Psoas muscle (tissue), 7 donors: ENCODE measurements at regions not wholly inside any gene's neighbourhood (a gene's known extent, or its start where the extent isn't known, plus 50 kb on each side); places are given as distances from the start of the nearest gene placed in this dataset.

Experiments used
- ATAC-seq, 4 donors: fragments of 200-7000 bp; cut with Tn5 transposase; one replicate each; pipeline ENCODE4 v1.9.1; 2020; ENCODE audit warnings: moderate library complexity in 3 of 4, mild to moderate bottlenecking in 2 of 4
- DNase-seq, 2 donors: peaks; one replicate each; pipeline ENCODE4 v3.0.0-alpha.2; 2020
- H3K27ac ChIP-seq: fragments of 200-600 bp; one replicate; pipeline ENCODE4 v1.8.0; 2022
- H3K27me3 ChIP-seq, 3 donors: fragments of 200-600 bp in 1 of 3; one replicate each; pipeline versions ENCODE4 v1.6.1 to v1.8.0; 2013 to 2022; ENCODE audit warnings: low read length in 2 of 3, mild to moderate bottlenecking in 2 of 3, moderate library complexity in 1 of 3; ENCODE audit not compliant: insufficient read depth in 3 of 3
- H3K36me3 ChIP-seq, 2 donors: fragments of 200-600 bp in 1 of 2; one replicate each; pipeline versions ENCODE4 v1.6.1 to v1.8.0; 2013 to 2022; ENCODE audit warnings: low read depth in 1 of 2, mild to moderate bottlenecking in 1 of 2, moderate library complexity in 1 of 2; ENCODE audit not compliant: insufficient read depth in 1 of 2
- H3K4me1 ChIP-seq: fragments of 200-600 bp; one replicate; pipeline ENCODE4 v1.8.0; 2022
- H3K4me3 ChIP-seq: fragments of 200-600 bp; one replicate; pipeline ENCODE4 v1.8.0; 2022; ENCODE audit warnings: mild to moderate bottlenecking
- H3K9me3 ChIP-seq: fragments of 200-600 bp; one replicate; pipeline ENCODE4 v1.8.0; 2022
- WGBS, 3 donors: extraction: QIAGEN DNeasy Blood & Tissue Kit; methylation state at CpG; one replicate each; pipeline versions ENCODE4 v1.1.6 to v1.1.7; 2013; 5-methylcytosine and 5-hydroxymethylcytosine counted together
- intact Hi-C, 2 donors: fragments of 100-400 bp; cut with DNase I; formaldehyde crosslinking; loops; one replicate each; pipeline versions ENCODE4 v1.11.0 to v1.14.2; 2022
- TF ChIP-seq, protein P1 (sequence below): fragments of 200-600 bp; IDR thresholded peaks from one replicate; pipeline ENCODE4 v1.8.0; 2022; ENCODE audit warnings: antibody characterized with exemption
- donor health status: healthy with polysubstance abuse.
- donor health status: DM: no; HTN: no; CAD: no; lungs with moderate emphysema.
- donor health status: Bipolar disorder and iron deficiency.
- donor health status: healthy.
- donor health status: DM: yes; HTN: yes; CAD: no.
- donor health status: DM: no; HTN: no; CAD: no.
- donor health status: DM: yes; HTN: yes; CAD: no.

DNA sequence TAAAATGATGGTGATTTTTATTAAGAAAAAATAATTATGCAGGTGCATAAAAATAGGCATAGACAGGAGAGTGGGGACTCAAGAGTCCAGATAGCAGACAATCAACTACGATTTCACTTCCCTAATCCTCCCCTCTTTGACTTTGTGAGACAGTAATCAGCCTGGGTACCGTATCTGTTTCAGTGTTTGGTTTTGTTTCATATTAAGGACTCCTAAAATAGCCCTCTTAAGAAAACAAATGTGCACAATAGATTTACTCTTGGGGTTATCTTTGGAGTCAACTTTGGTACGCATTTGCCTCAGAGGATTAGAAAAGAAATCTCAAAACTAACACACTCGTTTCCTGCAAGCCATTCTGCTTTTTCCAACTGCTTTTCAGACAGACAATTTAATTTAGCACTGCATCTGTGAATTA lies 96.3 kb downstream of the ZNF608 start:
- DNase-seq (no peak), ATAC-seq (peak in 1 of 4 donors; percentile 31)
- no peaks in the 10 kb centered on the region for H3K9me3 ChIP-seq
- no peaks in the 10 kb centered on the region for H3K27me3 ChIP-seq
- peaks cover 0 to 16% of the 10 kb centered on the region in 2 donors for H3K36me3 ChIP-seq
- peak overlapping the region; percentile 81 for H3K27ac ChIP-seq
- H3K4me1 ChIP-seq: peaks cover 32% of the 10 kb centered on the region
- TF ChIP-seq, protein P1, sequence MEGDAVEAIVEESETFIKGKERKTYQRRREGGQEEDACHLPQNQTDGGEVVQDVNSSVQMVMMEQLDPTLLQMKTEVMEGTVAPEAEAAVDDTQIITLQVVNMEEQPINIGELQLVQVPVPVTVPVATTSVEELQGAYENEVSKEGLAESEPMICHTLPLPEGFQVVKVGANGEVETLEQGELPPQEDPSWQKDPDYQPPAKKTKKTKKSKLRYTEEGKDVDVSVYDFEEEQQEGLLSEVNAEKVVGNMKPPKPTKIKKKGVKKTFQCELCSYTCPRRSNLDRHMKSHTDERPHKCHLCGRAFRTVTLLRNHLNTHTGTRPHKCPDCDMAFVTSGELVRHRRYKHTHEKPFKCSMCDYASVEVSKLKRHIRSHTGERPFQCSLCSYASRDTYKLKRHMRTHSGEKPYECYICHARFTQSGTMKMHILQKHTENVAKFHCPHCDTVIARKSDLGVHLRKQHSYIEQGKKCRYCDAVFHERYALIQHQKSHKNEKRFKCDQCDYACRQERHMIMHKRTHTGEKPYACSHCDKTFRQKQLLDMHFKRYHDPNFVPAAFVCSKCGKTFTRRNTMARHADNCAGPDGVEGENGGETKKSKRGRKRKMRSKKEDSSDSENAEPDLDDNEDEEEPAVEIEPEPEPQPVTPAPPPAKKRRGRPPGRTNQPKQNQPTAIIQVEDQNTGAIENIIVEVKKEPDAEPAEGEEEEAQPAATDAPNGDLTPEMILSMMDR: no peak
- intact Hi-C loops: loop anchor here (2.0 to 10.0 kb wide), 3 partner anchors 99 to 535 kb away; no protein-coding TSS in a partner anchor
- WGBS, 3 donors: 4 to 21% (median 8%) methylated on average over 4 of the region's 4 CpGs
- peak overlapping the region; percentile 23 for H3K4me3 ChIP-seq

DNA sequence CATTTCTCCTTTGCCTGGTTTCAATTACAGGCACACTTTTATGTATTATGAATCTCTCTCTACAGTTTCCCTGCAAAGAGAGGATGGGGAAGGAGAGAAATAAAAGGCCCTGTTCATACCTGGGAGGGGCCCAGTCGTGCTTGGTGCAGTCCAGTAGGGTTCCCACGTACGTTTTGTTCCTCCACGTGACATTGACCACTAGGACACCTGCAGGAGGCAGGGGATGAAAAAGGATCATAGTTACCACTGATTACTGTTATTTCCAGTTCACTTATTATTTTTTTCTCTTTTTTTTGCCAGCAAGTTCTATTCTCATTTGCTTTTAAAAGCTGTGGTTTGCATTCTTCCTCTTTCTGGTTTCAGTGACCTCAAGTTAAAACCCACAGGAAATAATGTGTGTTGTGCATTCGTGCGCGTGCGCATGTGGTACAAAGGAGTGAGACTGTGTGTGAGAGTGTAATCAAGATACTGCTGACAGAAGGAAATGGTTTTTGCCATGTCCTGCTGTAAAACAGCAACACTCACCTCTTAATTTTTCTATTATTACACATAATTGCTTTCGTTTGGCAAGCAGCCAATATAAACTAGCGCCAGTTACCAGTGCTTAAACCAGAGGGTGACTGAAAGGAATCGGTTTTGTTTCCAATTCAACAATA lies 96.8 kb downstream of the ZNF608 start:
- Histone ChIP-seq H3K27ac (peak overlapping the region; percentile 81), H3K27me3 (no peaks in the 10 kb centered on the region), H3K4me1 (peaks cover 27% of the 10 kb centered on the region), H3K9me3 (no peaks in the 10 kb centered on the region), H3K36me3 (peaks cover 0 to 16% of the 10 kb centered on the region in 2 donors), H3K4me3 (peak overlapping the region; percentile 23)
- ATAC-seq (no peak), DNase-seq (peak; percentile 63 to 84)
- TF ChIP-seq, protein P1: no peak
- 29 to 45% (median 37%) methylated on average over 11 of the region's 11 CpGs for WGBS, 3 donors
- intact Hi-C loops: loop anchor here (2.0 to 10.0 kb wide), 3 partner anchors 99 to 535 kb away; no protein-coding TSS in a partner anchor

GRCh38 chr5:124648902-124649467 lies 97.5 kb downstream of the ZNF608 start:
- no peak for ATAC-seq
- Histone ChIP-seq H3K36me3 (peaks cover 0 to 19% of the 10 kb centered on the region in 2 donors), H3K27ac (peak overlapping the region; percentile 81), H3K27me3 (no peaks in the 10 kb centered on the region), H3K4me1 (peaks cover 23% of the 10 kb centered on the region), H3K4me3 (peak overlapping the region; percentile 23), H3K9me3 (no peaks in the 10 kb centered on the region)
- no peak for DNase-seq
- intact Hi-C loops: no loop called here
- WGBS, 3 donors: 76 to 83% (median 80%) methylated on average over 9 of the region's 9 CpGs
- TF ChIP-seq, protein P1: no peak

DNA sequence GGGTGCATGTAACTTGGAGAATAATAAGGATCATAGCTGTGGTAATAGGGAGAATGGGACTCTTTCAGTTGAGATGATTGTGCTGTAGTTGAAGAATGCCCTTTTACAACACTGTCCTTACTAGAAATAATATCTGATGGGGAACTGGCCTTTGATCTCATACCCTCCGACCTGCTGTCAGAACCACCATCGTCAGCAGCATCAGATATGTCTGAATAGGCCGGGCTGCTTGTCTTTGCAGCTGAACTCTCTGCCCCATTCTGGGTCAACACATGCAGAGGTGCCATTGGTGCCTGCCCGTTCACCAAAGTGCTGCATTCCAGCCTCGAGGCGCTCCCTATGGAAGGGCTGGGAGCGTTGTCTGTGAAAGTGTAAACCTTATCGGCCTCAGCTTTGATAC lies 99.1 kb downstream of the ZNF608 start:
- no peak for ATAC-seq
- TF ChIP-seq, protein P1: no peak
- intact Hi-C loops: no loop called here

More for the DNA sequence above, 99.1 kb downstream of the ZNF608 start:
- no peak overlapping the region for H3K27ac ChIP-seq
- peaks cover 23% of the 10 kb centered on the region for H3K4me1 ChIP-seq
- H3K27me3 ChIP-seq: no peaks in the 10 kb centered on the region
- no peaks in the 10 kb centered on the region for H3K9me3 ChIP-seq
- H3K4me3 ChIP-seq: no peak overlapping the region
- no peak for DNase-seq
- peaks cover 0 to 33% of the 10 kb centered on the region in 2 donors for H3K36me3 ChIP-seq
- WGBS, 3 donors: 95 to 97% (median 96%) methylated on average over 8 of the region's 8 CpGs
